Endodermal cell (in vitro differentiated cells): ENCODE measurements at regions not wholly inside any gene's neighbourhood (a gene's known extent, or its start where the extent isn't known, plus 50 kb on each side); places are given as distances from the start of the nearest gene placed in this dataset.

Experiments used
- DNase-seq: peaks from one replicate; pipeline ENCODE4 v3.0.0-alpha.2; 2017
- H3K27ac ChIP-seq: 2 replicates; pipeline ENCODE4 v1.5.1; 2013; ENCODE audit warnings: mild to moderate bottlenecking, low read depth, low read length, moderate library complexity
- H3K27me3 ChIP-seq: 2 replicates; pipeline ENCODE4 v1.6.1; 2013; ENCODE audit warnings: mild to moderate bottlenecking, low read length, moderate library complexity; ENCODE audit not compliant: insufficient read depth, control insufficient read depth, poor library complexity, severe bottlenecking
- H3K36me3 ChIP-seq: 2 replicates; pipeline ENCODE4 v1.7.0; 2013; ENCODE audit warnings: mild to moderate bottlenecking, low read length, moderate library complexity; ENCODE audit not compliant: control insufficient read depth, insufficient read depth
- H3K4me1 ChIP-seq: one replicate; pipeline ENCODE4 v1.7.0; 2013; ENCODE audit warnings: low read length; ENCODE audit not compliant: control insufficient read depth, insufficient read depth
- H3K4me3 ChIP-seq: 2 replicates; pipeline ENCODE4 v1.5.1; 2013; ENCODE audit warnings: mild to moderate bottlenecking, low read length, moderate library complexity
- H3K9ac ChIP-seq: 2 replicates; pipeline ENCODE4 v1.6.1; 2013; ENCODE audit warnings: mild to moderate bottlenecking, low read length, moderate library complexity; ENCODE audit not compliant: poor library complexity, severe bottlenecking; ENCODE audit errors: extremely low read depth
- H3K9me3 ChIP-seq: 2 replicates; pipeline ENCODE4 v1.6.1; 2013; ENCODE audit warnings: mild to moderate bottlenecking, low read length, moderate library complexity; ENCODE audit not compliant: control insufficient read depth
- H3K27ac Mint-ChIP-seq: 2 replicates; pipeline ENCODE4 v1.8.0; 2020; ENCODE audit warnings: mixed read lengths
- H3K27me3 Mint-ChIP-seq: 2 replicates; pipeline ENCODE4 v1.8.0; 2021; ENCODE audit warnings: mild to moderate bottlenecking, mixed read lengths; ENCODE audit not compliant: insufficient read depth
- H3K36me3 Mint-ChIP-seq: 2 replicates; pipeline ENCODE4 v1.8.0; 2020; ENCODE audit warnings: low read depth, mixed read lengths
- H3K4me1 Mint-ChIP-seq: 2 replicates; pipeline ENCODE4 v1.8.0; 2020; ENCODE audit warnings: mixed read lengths
- H3K4me3 Mint-ChIP-seq: 2 replicates; pipeline ENCODE4 v1.8.0; 2020; ENCODE audit warnings: mild to moderate bottlenecking, moderate library complexity, mixed read lengths
- H3K9me3 Mint-ChIP-seq: 2 replicates; pipeline ENCODE4 v1.8.0; 2020; ENCODE audit warnings: mild to moderate bottlenecking, mixed read lengths
- CTCF ChIP-seq: fragments of 200-600 bp; sonication (generic); conservative IDR thresholded peaks from 2 replicates; pipeline ENCODE4 v1.5.0; 2021; ENCODE audit warnings: antibody characterized with exemption, mild to moderate bottlenecking
- WGBS, 2 experiments: methylation state at CpG; one replicate each; pipeline versions ENCODE4 v1.1.5 to v1.1.7; 2013; ENCODE audit warnings: missing lambda C conversion rate in 2 of 2, mixed read lengths in 1 of 2; ENCODE audit not compliant: insufficient coverage in 1 of 2, insufficient read length in 1 of 2; 5-methylcytosine and 5-hydroxymethylcytosine counted together

- no peak for DNase-seq
- no peaks in the 10 kb centered on the region for H3K27me3 Mint-ChIP-seq
- no peak overlapping the region for H3K27ac Mint-ChIP-seq
- H3K4me3 Mint-ChIP-seq, result no peak overlapping the region
- no peaks in the 10 kb centered on the region for H3K36me3 Mint-ChIP-seq
- Histone ChIP-seq H3K36me3 (no peaks in the 10 kb centered on the region), H3K27me3 (no peaks in the 10 kb centered on the region), H3K9me3 (no peaks in the 10 kb centered on the region), H3K9ac (no peak overlapping the region), H3K4me3 (no peak overlapping the region), H3K4me1 (no peaks in the 10 kb centered on the region), H3K27ac (no peak overlapping the region)
- 83 to 92% methylated on average over 4 to 10 of the region's 10 CpGs for WGBS, 2 experiments
- H3K9me3 Mint-ChIP-seq, result peaks cover 15% of the 10 kb centered on the region
- TF ChIP-seq CTCF, result no peak
- no peaks in the 10 kb centered on the region for H3K4me1 Mint-ChIP-seq
Measured at GRCh38 chr14:28576523-28576922, 190.1 kb upstream of the FOXG1 start.

- no peaks in the 10 kb centered on the region for H3K4me1 Mint-ChIP-seq
- no peak overlapping the region for H3K4me3 Mint-ChIP-seq
- no peaks in the 10 kb centered on the region for H3K36me3 ChIP-seq
- H3K4me1 ChIP-seq, result no peaks in the 10 kb centered on the region
- no peaks in the 10 kb centered on the region for H3K36me3 Mint-ChIP-seq
- H3K4me3 ChIP-seq, result no peak overlapping the region
- peaks cover 15% of the 10 kb centered on the region for H3K9me3 Mint-ChIP-seq
- 76 to 89% methylated on average over 2 to 3 of the region's 3 CpGs for WGBS, 2 experiments
- H3K27ac ChIP-seq, result no peak overlapping the region
- H3K27ac Mint-ChIP-seq, result no peak overlapping the region
- no peak overlapping the region for H3K9ac ChIP-seq
- TF ChIP-seq CTCF, result no peak
- no peak for DNase-seq
- H3K9me3 ChIP-seq, result no peaks in the 10 kb centered on the region
- no peaks in the 10 kb centered on the region for H3K27me3 ChIP-seq
- H3K27me3 Mint-ChIP-seq, result no peaks in the 10 kb centered on the region
Measured at GRCh38 chr14:28577187-28577586, 189.4 kb upstream of the FOXG1 start.

- no peak overlapping the region for H3K4me3 ChIP-seq
- DNase-seq, result no peak
- Mint-ChIP-seq H3K4me3 (no peak overlapping the region), H3K4me1 (no peaks in the 10 kb centered on the region), H3K27me3 (no peaks in the 10 kb centered on the region), H3K27ac (no peak overlapping the region), H3K9me3 (peaks cover 13% of the 10 kb centered on the region), H3K36me3 (no peaks in the 10 kb centered on the region)
- H3K36me3 ChIP-seq, result no peaks in the 10 kb centered on the region
- WGBS, 2 experiments, result 96% methylated on average over 2 of the region's 2 CpGs; no CpG with 5 or more reads in 1 of the 2 experiments
- no peak overlapping the region for H3K27ac ChIP-seq
- no peaks in the 10 kb centered on the region for H3K4me1 ChIP-seq
- H3K27me3 ChIP-seq, result no peaks in the 10 kb centered on the region
- no peak overlapping the region for H3K9ac ChIP-seq
- no peaks in the 10 kb centered on the region for H3K9me3 ChIP-seq
- TF ChIP-seq CTCF, result no peak
Measured at GRCh38 chr14:28577711-28578131, 188.9 kb upstream of the FOXG1 start.
